Smooth muscle cell (in vitro differentiated cells): ENCODE measurements at regions not wholly inside any gene's neighbourhood (a gene's known extent, or its start where the extent isn't known, plus 50 kb on each side); places are given as distances from the start of the nearest gene placed in this dataset.
"Not testable (repeated sequence)": the region's sequence is repeated elsewhere in the genome, so short reads cannot be mapped to it uniquely, and the experiment has no call there.

Experiments used
- DNase-seq: peaks from one replicate; lab custom pipeline; 2025; ENCODE audit not compliant: unreplicated experiment; lab: John Stamatoyannopoulos, UW
- H2AFZ ChIP-seq: fragments of 200-600 bp; sonication (generic); 2 replicates; pipeline ENCODE4 v1.6.0; 2016; ENCODE audit warnings: antibody characterized with exemption, low read depth, mild to moderate bottlenecking
- H3F3A ChIP-seq: fragments of 200-600 bp; sonication (generic); 2 replicates; pipeline ENCODE4 v1.6.0; 2017; ENCODE audit warnings: antibody characterized with exemption, low read depth
- H3K27ac ChIP-seq: fragments of 200-600 bp; sonication (generic); 2 replicates; pipeline ENCODE4 v1.5.1; 2016; ENCODE audit warnings: low read depth, mild to moderate bottlenecking
- H3K27me3 ChIP-seq: fragments of 200-600 bp; sonication (generic); 2 replicates; pipeline ENCODE4 v1.6.1; 2016; ENCODE audit warnings: low read depth, mild to moderate bottlenecking
- H3K36me3 ChIP-seq: fragments of 200-600 bp; sonication (generic); 2 replicates; pipeline ENCODE4 v1.5.1; 2016; ENCODE audit warnings: low read depth
- H3K4me1 ChIP-seq: fragments of 200-600 bp; sonication (generic); 2 replicates; pipeline ENCODE4 v1.5.1; 2016; ENCODE audit warnings: low read depth
- H3K4me2 ChIP-seq: fragments of 200-600 bp; sonication (generic); 2 replicates; pipeline ENCODE4 v1.6.0; 2016; ENCODE audit warnings: mild to moderate bottlenecking
- H3K4me3 ChIP-seq: fragments of 200-600 bp; sonication (generic); 2 replicates; pipeline ENCODE4 v1.5.1; 2016; ENCODE audit warnings: mild to moderate bottlenecking
- H3K79me2 ChIP-seq: fragments of 200-600 bp; sonication (generic); 2 replicates; pipeline ENCODE4 v1.6.0; 2016; ENCODE audit warnings: low read depth, mild to moderate bottlenecking
- H3K9ac ChIP-seq: fragments of 200-600 bp; sonication (generic); 2 replicates; pipeline ENCODE4 v1.6.0; 2016; ENCODE audit warnings: low read depth
- H3K9me3 ChIP-seq: fragments of 200-600 bp; sonication (generic); replicated peaks from 2 replicates; pipeline ENCODE4 v1.5.1; 2016; ENCODE audit warnings: low read depth
- H4K20me1 ChIP-seq: fragments of 200-600 bp; sonication (generic); 2 replicates; pipeline ENCODE4 v1.6.0; 2016; ENCODE audit warnings: low read depth
- WGBS: methylation state at CpG from one replicate; pipeline ENCODE4 v1.1.7; 2016; ENCODE audit warnings: low lambda C conversion rate; 5-methylcytosine and 5-hydroxymethylcytosine counted together
- TF ChIP-seq, protein P1 (sequence below): fragments of 200-600 bp; sonication (generic); IDR thresholded peaks from 2 replicates; pipeline ENCODE4 v1.5.1; 2017; ENCODE audit warnings: borderline replicate concordance, mild to moderate bottlenecking, antibody characterized with exemption; ENCODE audit not compliant: insufficient read depth, poor library complexity, severe bottlenecking

DNA sequence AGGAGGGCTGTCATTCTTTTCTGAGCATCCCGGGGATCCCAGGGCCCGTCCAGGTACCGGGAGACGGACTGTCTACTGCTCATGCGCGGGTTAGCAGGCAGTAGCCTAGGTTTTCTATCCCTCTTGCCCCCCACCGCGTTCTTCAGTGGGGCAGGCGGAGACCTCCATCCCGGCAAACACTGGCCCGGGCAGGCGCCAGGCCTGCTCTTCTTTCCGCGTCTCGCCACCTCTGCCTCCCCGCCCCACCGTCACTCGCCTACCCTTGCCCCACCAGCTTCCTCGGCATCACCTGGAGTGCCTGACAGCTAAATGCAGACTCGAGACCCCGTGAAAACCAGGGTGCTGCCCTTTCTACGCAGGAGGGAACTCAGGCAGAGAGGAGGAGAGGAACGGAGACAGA, 1937.7 kb upstream of the DEFB115 start:
- DNase-seq: no peak
- Histone ChIP-seq H3K36me3 (no peaks in the 10 kb centered on the region), H3F3A (no peaks in the 10 kb centered on the region), H3K4me1 (no peaks in the 10 kb centered on the region), H3K9ac (no peak overlapping the region), H3K27me3 (no peaks in the 10 kb centered on the region), H3K79me2 (no peaks in the 10 kb centered on the region), H3K27ac (no peak overlapping the region), H3K9me3 (no peaks in the 10 kb centered on the region), H2AFZ (no peak overlapping the region), H3K4me2 (no peak overlapping the region), H3K4me3 (no peak overlapping the region), H4K20me1 (no peaks in the 10 kb centered on the region)
- 88% methylated on average over 17 of the region's 23 CpGs for WGBS
- TF ChIP-seq, protein P1, sequence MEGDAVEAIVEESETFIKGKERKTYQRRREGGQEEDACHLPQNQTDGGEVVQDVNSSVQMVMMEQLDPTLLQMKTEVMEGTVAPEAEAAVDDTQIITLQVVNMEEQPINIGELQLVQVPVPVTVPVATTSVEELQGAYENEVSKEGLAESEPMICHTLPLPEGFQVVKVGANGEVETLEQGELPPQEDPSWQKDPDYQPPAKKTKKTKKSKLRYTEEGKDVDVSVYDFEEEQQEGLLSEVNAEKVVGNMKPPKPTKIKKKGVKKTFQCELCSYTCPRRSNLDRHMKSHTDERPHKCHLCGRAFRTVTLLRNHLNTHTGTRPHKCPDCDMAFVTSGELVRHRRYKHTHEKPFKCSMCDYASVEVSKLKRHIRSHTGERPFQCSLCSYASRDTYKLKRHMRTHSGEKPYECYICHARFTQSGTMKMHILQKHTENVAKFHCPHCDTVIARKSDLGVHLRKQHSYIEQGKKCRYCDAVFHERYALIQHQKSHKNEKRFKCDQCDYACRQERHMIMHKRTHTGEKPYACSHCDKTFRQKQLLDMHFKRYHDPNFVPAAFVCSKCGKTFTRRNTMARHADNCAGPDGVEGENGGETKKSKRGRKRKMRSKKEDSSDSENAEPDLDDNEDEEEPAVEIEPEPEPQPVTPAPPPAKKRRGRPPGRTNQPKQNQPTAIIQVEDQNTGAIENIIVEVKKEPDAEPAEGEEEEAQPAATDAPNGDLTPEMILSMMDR: no peak

DNA sequence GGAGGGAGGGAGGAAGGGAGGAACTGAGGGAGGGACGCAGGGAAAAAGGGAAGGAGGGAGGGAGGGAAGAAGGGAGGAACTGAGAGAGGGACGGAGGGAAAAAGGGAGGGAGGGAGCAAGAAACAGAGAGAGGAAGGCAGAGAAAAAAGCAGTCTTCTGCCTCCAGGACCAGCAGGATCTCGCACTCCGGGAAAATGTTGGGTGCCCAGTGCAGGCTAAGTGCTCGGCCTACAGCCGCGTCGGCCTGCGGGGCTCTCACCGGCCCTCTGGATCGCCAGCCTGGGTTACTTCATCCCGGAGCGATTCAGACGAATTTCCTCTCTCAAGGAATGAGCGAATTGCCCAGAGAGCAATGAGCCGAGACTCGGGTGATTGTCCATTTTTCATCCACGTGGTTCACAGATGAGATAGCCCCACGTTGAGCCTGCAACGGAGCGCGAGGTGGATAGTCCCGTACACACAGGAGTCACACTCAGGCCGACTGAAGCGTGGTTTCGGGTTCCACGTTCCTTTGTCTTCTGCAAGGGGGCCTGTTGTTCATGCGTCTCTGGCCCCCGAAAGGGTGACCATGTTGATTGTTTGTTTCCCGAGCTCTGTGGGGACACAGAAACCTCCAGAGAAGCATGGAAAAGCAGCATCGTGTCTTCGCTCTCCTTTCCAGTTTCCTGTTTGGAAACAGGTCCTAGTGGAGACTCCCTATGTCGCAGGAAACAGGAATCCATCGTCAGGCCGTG, 1937.1 kb upstream of the DEFB115 start:
- H4K20me1 ChIP-seq, H3F3A ChIP-seq, DNase-seq, H3K4me2 ChIP-seq, H2AFZ ChIP-seq, H3K9me3 ChIP-seq, H3K27me3 ChIP-seq, H3K9ac ChIP-seq, H3K4me3 ChIP-seq, H3K36me3 ChIP-seq, H3K4me1 ChIP-seq, H3K27ac ChIP-seq, H3K79me2 ChIP-seq: not testable (repeated sequence)
- WGBS: 68% methylated on average over 28 of the region's 35 CpGs

DNA sequence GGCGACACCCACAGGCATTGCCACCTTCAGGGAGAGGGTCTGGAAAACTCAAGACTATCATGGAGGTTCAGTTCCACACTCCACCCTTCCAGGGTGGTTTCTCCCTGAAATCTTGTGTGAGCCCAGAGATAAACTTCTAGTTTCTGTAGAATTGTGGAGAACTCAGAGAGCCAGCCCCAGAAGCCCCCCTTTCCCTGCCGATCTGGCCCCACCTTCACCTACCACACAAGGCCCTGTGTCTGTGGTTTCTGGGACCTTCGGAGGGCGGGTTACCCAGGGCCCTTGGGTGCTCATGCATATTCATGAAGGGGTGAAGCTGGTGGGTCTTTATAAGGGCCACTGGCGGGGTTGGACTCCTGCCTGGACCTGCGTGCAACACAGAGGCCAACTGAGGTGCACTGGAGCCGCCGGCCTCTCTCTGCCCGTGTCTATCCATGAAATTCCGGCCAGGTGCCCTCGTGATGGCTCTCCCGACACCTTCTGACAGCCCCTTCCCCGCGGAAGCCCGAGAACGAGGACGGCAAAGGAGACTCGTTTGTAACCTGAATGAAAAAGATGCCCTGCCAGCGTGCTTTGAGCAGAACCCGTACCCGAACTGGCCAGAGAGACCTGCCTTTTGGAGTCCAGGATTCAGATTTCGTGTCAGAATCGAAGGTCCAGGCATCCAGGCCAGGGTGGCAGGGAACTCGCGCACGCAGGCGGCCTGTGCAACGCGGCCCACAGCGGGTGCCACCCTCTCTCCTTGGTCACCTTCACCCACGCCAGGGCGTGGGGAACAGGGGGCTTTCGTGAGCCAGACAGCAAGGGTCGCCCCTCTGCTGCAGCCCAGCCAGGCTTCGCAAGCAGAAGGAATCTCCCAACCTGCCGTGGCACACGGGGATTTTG, 1933.6 kb upstream of the DEFB115 start:
- not testable (repeated sequence) for H3K27ac ChIP-seq, DNase-seq, H3K4me2 ChIP-seq, H3K4me3 ChIP-seq, H3K27me3 ChIP-seq, H4K20me1 ChIP-seq, H3K9me3 ChIP-seq, H3K4me1 ChIP-seq, H3K9ac ChIP-seq, H3K79me2 ChIP-seq, H2AFZ ChIP-seq, H3F3A ChIP-seq, H3K36me3 ChIP-seq
- 78% methylated on average over 37 of the region's 37 CpGs for whole genome bisulfite sequencing

- H3K27ac ChIP-seq, H3K27me3 ChIP-seq, H4K20me1 ChIP-seq, H3K79me2 ChIP-seq, H3K4me2 ChIP-seq, H3K4me3 ChIP-seq, DNase-seq, H2AFZ ChIP-seq, H3K4me1 ChIP-seq, H3F3A ChIP-seq, H3K36me3 ChIP-seq, H3K9me3 ChIP-seq, H3K9ac ChIP-seq: not testable (repeated sequence)
- WGBS: 81% methylated on average over 34 of the region's 34 CpGs
These were observed 1932.8 kb upstream of the DEFB115 start for GRCh38 chr20:29324516-29325303.

DNA sequence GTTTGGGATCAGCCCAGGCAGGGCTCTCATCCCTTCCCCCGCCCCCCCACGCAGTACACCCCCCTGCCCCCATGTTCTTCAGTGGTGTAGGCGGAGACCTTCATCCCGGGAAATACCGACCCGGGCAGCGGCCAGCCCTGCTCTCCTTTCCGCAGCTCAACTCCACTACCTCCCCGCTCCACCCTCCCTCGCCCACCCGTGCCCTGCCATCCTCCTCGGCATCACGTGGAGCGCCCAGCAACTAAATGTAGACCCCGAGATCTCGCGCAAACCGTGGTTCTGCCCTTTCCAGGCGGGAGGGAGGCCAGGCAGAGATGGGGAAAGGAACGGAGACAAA, 1932.2 kb upstream of the DEFB115 start:
- 71% methylated on average over 18 of the region's 20 CpGs for WGBS
- DNase-seq: no peak

DNA sequence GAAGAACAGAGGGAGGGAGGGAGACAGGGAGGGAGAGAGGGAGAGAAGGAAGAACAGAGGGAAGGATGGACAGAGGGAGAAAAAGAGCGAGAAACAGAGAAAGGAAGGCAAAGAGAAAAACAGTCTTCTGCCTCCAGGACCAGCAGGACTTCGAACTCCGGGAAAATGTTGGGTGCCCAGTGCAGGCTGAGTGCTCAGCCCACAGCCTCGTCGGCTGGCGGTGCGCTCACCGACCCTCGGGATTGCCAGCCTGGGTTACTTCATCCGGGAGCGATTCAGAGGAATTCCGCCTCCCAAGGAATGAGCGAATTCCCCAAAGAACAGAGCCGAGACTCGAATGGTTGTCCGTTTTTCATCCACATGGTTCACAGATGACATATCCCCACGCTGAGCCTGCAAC, 1931.7 kb upstream of the DEFB115 start:
- not testable (repeated sequence) for H3K4me2 ChIP-seq, H3K9me3 ChIP-seq, H2AFZ ChIP-seq, H3K36me3 ChIP-seq, H3K79me2 ChIP-seq, H3K4me3 ChIP-seq, H3K27me3 ChIP-seq, H4K20me1 ChIP-seq, H3K9ac ChIP-seq, H3K27ac ChIP-seq, DNase-seq, H3F3A ChIP-seq, H3K4me1 ChIP-seq
- WGBS: 78% methylated on average over 14 of the region's 17 CpGs

More for the DNA sequence above, 1932.2 kb upstream of the DEFB115 start:
- Histone ChIP-seq H3K4me2 (no peak overlapping the region), H4K20me1 (no peaks in the 10 kb centered on the region), H3K9ac (no peak overlapping the region), H3K36me3 (no peaks in the 10 kb centered on the region), H3K4me3 (no peak overlapping the region), H3F3A (no peaks in the 10 kb centered on the region), H3K79me2 (no peaks in the 10 kb centered on the region), H3K27ac (no peak overlapping the region), H2AFZ (no peak overlapping the region), H3K4me1 (no peaks in the 10 kb centered on the region), H3K9me3 (no peaks in the 10 kb centered on the region), H3K27me3 (no peaks in the 10 kb centered on the region)
- TF ChIP-seq, protein P1: no peak
